Natural killer cell (primary cell): ENCODE measurements at regions not wholly inside any gene's neighbourhood (a gene's known extent, or its start where the extent isn't known, plus 50 kb on each side); places are given as distances from the start of the nearest gene placed in this dataset.

ENCODE experiments used
- ATAC-seq, 3 donors: fragments of 150-1000 bp in 2 of 3; fragments of 200-7000 bp in 1 of 3; cut with Tn5 transposase; 1 replicate in 1 of 3; 2 replicates in 2 of 3; pipeline ENCODE4 v1.10.0; 2021; ENCODE audit warnings: mild to moderate bottlenecking in 2 of 3, moderate library complexity in 2 of 3
- DNase-seq, 2 donors: peaks; one replicate each; pipeline versions ENCODE4 v3.0.0 to v3.0.0-alpha.2; 2013 to 2021; ENCODE audit warnings: mixed read lengths in 1 of 2
- H3K27ac ChIP-seq: one replicate; pipeline ENCODE4 v1.5.1; 2013; ENCODE audit warnings: mild to moderate bottlenecking, low read length
- H3K27me3 ChIP-seq: one replicate; pipeline ENCODE4 v1.6.1; 2013; ENCODE audit warnings: low read length; ENCODE audit not compliant: control insufficient read depth, insufficient read depth
- H3K36me3 ChIP-seq: one replicate; pipeline ENCODE4 v1.6.1; 2013; ENCODE audit warnings: low read length; ENCODE audit not compliant: control insufficient read depth, insufficient read depth
- H3K4me1 ChIP-seq: one replicate; pipeline ENCODE4 v1.6.1; 2013; ENCODE audit warnings: low read length; ENCODE audit not compliant: control insufficient read depth, insufficient read depth
- H3K4me3 ChIP-seq: one replicate; pipeline ENCODE4 v1.5.1; 2013; ENCODE audit warnings: low read length
- H3K9me3 ChIP-seq: one replicate; pipeline ENCODE4 v1.6.1; 2013; ENCODE audit warnings: low read length; ENCODE audit not compliant: control insufficient read depth, insufficient read depth
- H3K27ac Mint-ChIP-seq, 2 donors: one replicate each; pipeline ENCODE4 v1.8.0; 2022; ENCODE audit warnings: mild to moderate bottlenecking in 2 of 2, mixed read lengths in 2 of 2, moderate library complexity in 1 of 2
- H3K27me3 Mint-ChIP-seq, 2 donors: one replicate each; pipeline ENCODE4 v1.8.0; 2022; ENCODE audit warnings: low read depth in 2 of 2, mixed read lengths in 2 of 2
- H3K36me3 Mint-ChIP-seq: one replicate; pipeline ENCODE4 v1.8.0; 2022; ENCODE audit warnings: mixed read lengths
- H3K4me1 Mint-ChIP-seq, 2 donors: one replicate each; pipeline ENCODE4 v1.8.0; 2022; ENCODE audit warnings: mixed read lengths in 2 of 2
- H3K4me3 Mint-ChIP-seq: one replicate; pipeline ENCODE4 v1.8.0; 2022; ENCODE audit warnings: mild to moderate bottlenecking, moderate library complexity, mixed read lengths
- H3K9me3 Mint-ChIP-seq, 2 donors: one replicate each; pipeline ENCODE4 v1.8.0; 2022; ENCODE audit warnings: mixed read lengths in 2 of 2
- WGBS: methylation state at CpG from one replicate; pipeline ENCODE4 v1.1.7; 2013; ENCODE audit warnings: missing lambda C conversion rate; ENCODE audit not compliant: insufficient coverage; 5-methylcytosine and 5-hydroxymethylcytosine counted together
- intact Hi-C: fragments of 100-400 bp; cut with micrococcal nuclease; formaldehyde crosslinking; loops from one replicate; pipeline ENCODE4 v1.14.2; 2022
- TF ChIP-seq, protein P1 (sequence below): fragments of 200-600 bp; IDR thresholded peaks from one replicate; pipeline ENCODE4 v1.8.0; 2022; ENCODE audit warnings: antibody characterized with exemption

DNA sequence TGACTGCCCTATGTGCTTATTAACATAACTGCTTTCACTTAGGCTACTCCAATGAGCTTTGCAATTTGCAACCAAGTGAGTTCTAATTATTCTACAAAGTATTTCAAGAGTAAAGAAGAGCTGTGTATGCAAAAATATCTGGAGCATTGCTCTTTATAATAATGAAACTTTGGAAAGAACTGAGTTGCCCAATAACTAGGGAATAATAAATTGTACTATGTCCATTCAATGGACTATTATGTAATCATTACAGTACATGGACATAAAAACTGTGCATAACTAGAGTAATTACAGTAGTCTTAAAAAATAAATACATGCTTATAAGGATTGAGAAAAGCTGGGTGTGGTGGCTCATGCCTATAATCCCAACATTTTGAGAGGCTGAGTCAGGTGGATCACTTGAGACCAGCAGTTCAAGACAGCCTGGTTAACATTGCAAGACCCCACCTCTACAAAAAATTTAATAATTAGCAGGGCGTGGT is 70.3 kb upstream of the JAK1 start:
- no peak overlapping the region for H3K27ac ChIP-seq
- Mint-ChIP-seq H3K4me3 (no peak overlapping the region), H3K27ac (no peak overlapping the region)

DNA sequence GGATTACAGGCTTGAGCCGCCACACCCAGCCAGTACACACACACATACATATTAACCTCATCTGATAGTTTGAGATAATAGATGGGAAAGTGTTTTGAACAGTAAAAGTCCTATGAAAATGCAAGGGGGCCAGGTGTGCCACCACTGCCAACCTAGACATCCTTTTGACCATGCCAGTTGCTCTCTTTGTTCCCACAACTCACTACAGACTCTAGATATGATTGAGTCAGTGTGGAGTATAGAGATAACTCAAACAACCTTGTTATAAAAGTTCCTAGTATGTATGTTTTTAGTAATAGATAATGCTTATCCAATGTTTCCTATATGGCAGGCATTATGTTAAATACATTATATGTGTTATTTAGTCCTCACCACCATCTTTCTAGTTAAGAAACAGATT is 72.7 kb upstream of the JAK1 start:
- Histone ChIP-seq H3K27ac (no peak overlapping the region), H3K27me3 (no peaks in the 10 kb centered on the region), H3K9me3 (no peaks in the 10 kb centered on the region), H3K36me3 (no peaks in the 10 kb centered on the region), H3K4me3 (no peak overlapping the region), H3K4me1 (peaks cover 6% of the 10 kb centered on the region)
- intact Hi-C loops = no loop called here
- no peak for DNase-seq
- WGBS = 100% methylated on average over 1 of the region's 1 CpG
- H3K4me3 Mint-ChIP-seq = no peak overlapping the region
- TF ChIP-seq, protein P1, sequence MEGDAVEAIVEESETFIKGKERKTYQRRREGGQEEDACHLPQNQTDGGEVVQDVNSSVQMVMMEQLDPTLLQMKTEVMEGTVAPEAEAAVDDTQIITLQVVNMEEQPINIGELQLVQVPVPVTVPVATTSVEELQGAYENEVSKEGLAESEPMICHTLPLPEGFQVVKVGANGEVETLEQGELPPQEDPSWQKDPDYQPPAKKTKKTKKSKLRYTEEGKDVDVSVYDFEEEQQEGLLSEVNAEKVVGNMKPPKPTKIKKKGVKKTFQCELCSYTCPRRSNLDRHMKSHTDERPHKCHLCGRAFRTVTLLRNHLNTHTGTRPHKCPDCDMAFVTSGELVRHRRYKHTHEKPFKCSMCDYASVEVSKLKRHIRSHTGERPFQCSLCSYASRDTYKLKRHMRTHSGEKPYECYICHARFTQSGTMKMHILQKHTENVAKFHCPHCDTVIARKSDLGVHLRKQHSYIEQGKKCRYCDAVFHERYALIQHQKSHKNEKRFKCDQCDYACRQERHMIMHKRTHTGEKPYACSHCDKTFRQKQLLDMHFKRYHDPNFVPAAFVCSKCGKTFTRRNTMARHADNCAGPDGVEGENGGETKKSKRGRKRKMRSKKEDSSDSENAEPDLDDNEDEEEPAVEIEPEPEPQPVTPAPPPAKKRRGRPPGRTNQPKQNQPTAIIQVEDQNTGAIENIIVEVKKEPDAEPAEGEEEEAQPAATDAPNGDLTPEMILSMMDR = no peak
- H3K36me3 Mint-ChIP-seq = no peaks in the 10 kb centered on the region
- H3K27me3 Mint-ChIP-seq = no peaks in the 10 kb centered on the region
- no peak for ATAC-seq
- H3K9me3 Mint-ChIP-seq = no peaks in the 10 kb centered on the region
- H3K4me1 Mint-ChIP-seq = peaks cover 10 to 15% of the 10 kb centered on the region in 2 donors
- no peak overlapping the region for H3K27ac Mint-ChIP-seq

More for the DNA sequence above, 70.3 kb upstream of the JAK1 start:
- TF ChIP-seq, protein P1 = no peak
- no peaks in the 10 kb centered on the region for H3K36me3 ChIP-seq
- ATAC-seq (no peak), DNase-seq (no peak)
- WGBS = 100% methylated on average over 1 of the region's 1 CpG
- H3K9me3 ChIP-seq = no peaks in the 10 kb centered on the region
- no peak overlapping the region for H3K4me3 ChIP-seq
- Mint-ChIP-seq H3K27me3 (no peaks in the 10 kb centered on the region), H3K4me1 (peaks cover 7 to 14% of the 10 kb centered on the region in 2 donors), H3K36me3 (no peaks in the 10 kb centered on the region), H3K9me3 (no peaks in the 10 kb centered on the region)
- peaks cover 6% of the 10 kb centered on the region for H3K4me1 ChIP-seq
- H3K27me3 ChIP-seq = no peaks in the 10 kb centered on the region
- intact Hi-C loops = no loop called here

DNA sequence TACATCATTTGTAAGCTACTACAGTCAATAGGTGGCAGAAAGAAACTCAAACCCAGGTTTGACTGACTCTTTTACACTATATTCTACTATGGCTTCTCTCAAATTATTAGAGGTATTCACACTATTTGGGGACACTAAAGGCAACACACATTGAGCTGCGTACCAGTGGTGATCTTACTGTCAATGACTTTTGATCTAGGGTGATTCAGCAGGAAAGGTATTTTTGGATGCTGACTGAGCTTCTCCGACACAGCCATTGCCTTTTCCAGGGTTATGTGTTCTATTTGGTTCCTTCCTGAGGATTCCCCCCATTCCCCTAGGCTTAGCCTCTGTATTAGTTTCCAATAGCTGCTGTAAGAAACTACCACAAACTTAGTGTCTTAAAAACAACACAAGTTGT is 73.2 kb upstream of the JAK1 start:
- Histone ChIP-seq H3K36me3 (no peaks in the 10 kb centered on the region), H3K4me1 (peaks cover 6% of the 10 kb centered on the region), H3K27me3 (no peaks in the 10 kb centered on the region), H3K27ac (no peak overlapping the region), H3K9me3 (no peaks in the 10 kb centered on the region), H3K4me3 (no peak overlapping the region)
- H3K36me3 Mint-ChIP-seq = no peaks in the 10 kb centered on the region
- no peak overlapping the region for H3K4me3 Mint-ChIP-seq
- H3K27me3 Mint-ChIP-seq = no peaks in the 10 kb centered on the region
- H3K27ac Mint-ChIP-seq = no peak overlapping the region
- 61% methylated on average over 2 of the region's 2 CpGs for WGBS
- DNase-seq = no peak
- ATAC-seq = no peak
- intact Hi-C loops = no loop called here
- peaks cover 10 to 15% of the 10 kb centered on the region in 2 donors for H3K4me1 Mint-ChIP-seq
- TF ChIP-seq, protein P1 = no peak
- no peaks in the 10 kb centered on the region for H3K9me3 Mint-ChIP-seq

DNA sequence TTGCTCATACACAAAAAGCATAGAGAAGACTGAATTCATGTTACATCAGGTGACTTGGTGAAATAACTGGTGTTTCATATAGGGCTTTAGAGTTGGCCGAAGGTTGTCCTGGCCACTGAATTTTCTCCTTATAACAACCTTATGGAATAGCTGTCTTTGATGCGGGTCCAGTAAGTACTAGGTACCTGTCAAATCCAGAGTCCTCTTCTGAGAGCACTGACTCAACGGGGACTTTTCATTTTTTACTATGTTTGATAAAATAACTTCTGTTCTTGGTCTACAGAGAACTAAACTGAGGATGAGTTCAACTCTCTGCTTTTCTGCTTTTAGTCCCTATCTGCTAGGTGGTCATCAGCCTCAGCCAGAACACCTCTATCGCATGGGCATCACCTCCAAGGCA is 76.1 kb upstream of the JAK1 start:
- Mint-ChIP-seq H3K36me3 (no peaks in the 10 kb centered on the region), H3K27me3 (no peaks in the 10 kb centered on the region)
- intact Hi-C loops = no loop called here

More for the DNA sequence above, 76.1 kb upstream of the JAK1 start:
- H3K4me3 Mint-ChIP-seq = no peak overlapping the region
- no peaks in the 10 kb centered on the region for H3K9me3 Mint-ChIP-seq
- Histone ChIP-seq H3K4me1 (peaks cover 6% of the 10 kb centered on the region), H3K27ac (no peak overlapping the region), H3K36me3 (no peaks in the 10 kb centered on the region), H3K4me3 (no peak overlapping the region), H3K27me3 (no peaks in the 10 kb centered on the region), H3K9me3 (no peaks in the 10 kb centered on the region)
- DNase-seq = no peak
- TF ChIP-seq, protein P1 = no peak
- H3K4me1 Mint-ChIP-seq = peaks cover 10 to 15% of the 10 kb centered on the region in 2 donors
- WGBS = 89% methylated on average over 4 of the region's 4 CpGs
- ATAC-seq = no peak
- H3K27ac Mint-ChIP-seq = no peak overlapping the region
